ENCODE measurements at regions not wholly inside any gene's neighbourhood (a gene's known extent, or its start where the extent isn't known, plus 50 kb on each side); places are given as distances from the start of the nearest gene placed in this dataset.

DNA sequence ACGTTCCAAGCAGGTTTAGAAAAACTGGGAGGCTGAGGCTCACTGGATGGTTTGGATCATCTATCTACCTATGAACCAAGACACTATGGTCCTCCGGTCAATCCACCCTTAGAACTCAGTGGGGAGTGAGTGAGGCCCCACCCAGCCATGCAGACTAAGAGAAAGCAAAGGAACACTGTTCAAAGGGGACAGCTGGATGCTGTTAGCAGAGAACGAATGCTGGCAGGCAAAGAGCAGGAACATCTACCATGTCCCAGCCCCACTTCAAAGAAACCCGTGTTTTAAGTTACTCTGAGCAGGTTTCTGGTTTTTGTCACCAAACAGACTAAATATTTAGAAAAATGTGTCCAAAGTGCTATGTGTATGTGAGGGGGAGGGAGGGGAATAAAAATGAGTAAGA is 183.4 kb upstream of the XYLT1 start:
- H3K9ac ChIP-seq (ENCODE audit: low read depth, low read length): no peak overlapping the region
- H3K4me1 ChIP-seq (ENCODE audit: control insufficient read depth, insufficient read depth, low read length): peaks cover 25% of the 10 kb centered on the region
- no peak overlapping the region for H3K4me3 ChIP-seq (ENCODE audit: low read depth, low read length)
- no peaks in the 10 kb centered on the region for H3K27me3 ChIP-seq (ENCODE audit: control insufficient read depth, insufficient read depth, low read length)
- H3K27ac ChIP-seq (ENCODE audit: low read depth, low read length): no peak overlapping the region
- no peaks in the 10 kb centered on the region for H3K9me3 ChIP-seq (ENCODE audit: control insufficient read depth, insufficient read depth, low read length)
- H3K36me3 ChIP-seq (ENCODE audit: control insufficient read depth, insufficient read depth, low read length): no peaks in the 10 kb centered on the region

DNA sequence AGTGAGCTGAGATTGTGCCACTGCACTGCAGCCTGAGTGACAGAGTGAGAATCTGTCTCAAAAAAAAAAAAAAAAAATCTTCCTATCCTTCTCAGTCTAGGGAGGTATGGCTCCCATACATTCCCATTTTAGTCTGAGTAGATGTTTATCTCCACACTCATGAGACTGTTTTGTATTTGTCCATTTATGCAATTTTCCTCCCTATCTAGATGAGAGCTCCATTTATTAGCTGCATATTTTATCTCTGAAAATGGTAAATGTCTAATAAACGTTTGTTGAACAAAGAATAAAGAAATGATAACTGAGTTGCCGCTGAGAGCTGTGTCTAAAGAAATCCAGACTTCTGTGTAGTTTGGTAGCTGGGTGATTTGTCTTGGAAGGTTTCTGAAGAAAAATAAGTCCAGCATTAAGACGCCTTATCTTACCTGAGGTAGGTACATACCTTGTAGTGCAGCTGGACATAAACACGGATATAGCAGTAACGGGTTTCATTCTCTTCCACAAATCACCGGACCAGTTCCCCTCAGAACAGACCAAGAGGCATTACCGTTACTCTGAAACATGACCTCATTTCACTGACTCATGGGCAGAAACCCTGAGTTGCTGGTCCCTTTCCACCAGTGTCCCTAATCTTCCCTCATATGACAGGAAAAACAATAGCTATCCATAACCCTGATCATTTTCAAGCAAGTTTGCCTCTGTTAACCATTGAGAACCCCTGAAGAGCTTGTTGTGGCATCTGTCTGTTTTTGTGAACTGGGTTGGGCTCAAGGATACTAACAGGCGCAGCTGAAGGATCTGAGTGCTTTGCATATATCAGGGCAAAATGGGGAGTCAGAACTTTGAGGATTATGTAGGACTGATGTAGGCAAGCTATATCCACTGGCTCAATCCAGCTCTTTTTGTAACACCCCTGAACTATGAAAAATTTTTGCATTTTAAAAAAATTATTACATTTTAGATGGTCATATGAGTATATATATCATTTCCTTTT is 177.4 kb upstream of the XYLT1 start:
- Histone ChIP-seq H3K36me3 (ENCODE audit: control insufficient read depth, insufficient read depth, low read length) (no peaks in the 10 kb centered on the region), H3K9ac (ENCODE audit: low read depth, low read length) (no peak overlapping the region), H3K4me1 (ENCODE audit: control insufficient read depth, insufficient read depth, low read length) (no peaks in the 10 kb centered on the region), H3K4me3 (ENCODE audit: low read depth, low read length) (no peak overlapping the region), H3K27me3 (ENCODE audit: control insufficient read depth, insufficient read depth, low read length) (no peaks in the 10 kb centered on the region), H3K27ac (ENCODE audit: low read depth, low read length) (no peak overlapping the region), H3K9me3 (ENCODE audit: control insufficient read depth, insufficient read depth, low read length) (no peaks in the 10 kb centered on the region)

- Histone ChIP-seq H3K27ac (ENCODE audit: low read depth, low read length) (no peak overlapping the region), H3K9me3 (ENCODE audit: control insufficient read depth, insufficient read depth, low read length) (no peaks in the 10 kb centered on the region), H3K9ac (ENCODE audit: low read depth, low read length) (no peak overlapping the region), H3K4me3 (ENCODE audit: low read depth, low read length) (no peak overlapping the region), H3K36me3 (ENCODE audit: control insufficient read depth, insufficient read depth, low read length) (no peaks in the 10 kb centered on the region), H3K4me1 (ENCODE audit: control insufficient read depth, insufficient read depth, low read length) (no peaks in the 10 kb centered on the region), H3K27me3 (ENCODE audit: control insufficient read depth, insufficient read depth, low read length) (no peaks in the 10 kb centered on the region)
These were observed 173.2 kb upstream of the XYLT1 start for GRCh38 chr16:17643935-17644334.

- Histone ChIP-seq H3K4me1 (ENCODE audit: control insufficient read depth, insufficient read depth, low read length) (no peaks in the 10 kb centered on the region), H3K9ac (ENCODE audit: low read depth, low read length) (no peak overlapping the region), H3K27ac (ENCODE audit: low read depth, low read length) (no peak overlapping the region), H3K36me3 (ENCODE audit: control insufficient read depth, insufficient read depth, low read length) (no peaks in the 10 kb centered on the region), H3K9me3 (ENCODE audit: control insufficient read depth, insufficient read depth, low read length) (no peaks in the 10 kb centered on the region), H3K27me3 (ENCODE audit: control insufficient read depth, insufficient read depth, low read length) (no peaks in the 10 kb centered on the region), H3K4me3 (ENCODE audit: low read depth, low read length) (no peak overlapping the region)
These were observed 171.2 kb upstream of the XYLT1 start for GRCh38 chr16:17641990-17642389.

- H3K27ac ChIP-seq (ENCODE audit: low read depth, low read length): no peak overlapping the region
- no peaks in the 10 kb centered on the region for H3K9me3 ChIP-seq (ENCODE audit: control insufficient read depth, insufficient read depth, low read length)
- H3K27me3 ChIP-seq (ENCODE audit: control insufficient read depth, insufficient read depth, low read length): no peaks in the 10 kb centered on the region
- H3K4me3 ChIP-seq (ENCODE audit: low read depth, low read length): no peak overlapping the region
- H3K4me1 ChIP-seq (ENCODE audit: control insufficient read depth, insufficient read depth, low read length): no peaks in the 10 kb centered on the region
- H3K9ac ChIP-seq (ENCODE audit: low read depth, low read length): no peak overlapping the region
- H3K36me3 ChIP-seq (ENCODE audit: control insufficient read depth, insufficient read depth, low read length): no peaks in the 10 kb centered on the region
These were observed 167.4 kb upstream of the XYLT1 start for GRCh38 chr16:17638134-17638533.

GRCh38 chr16:17635183-17635582 is 164.4 kb upstream of the XYLT1 start:
- H3K27me3 ChIP-seq (ENCODE audit: control insufficient read depth, insufficient read depth, low read length): no peaks in the 10 kb centered on the region
- no peaks in the 10 kb centered on the region for H3K9me3 ChIP-seq (ENCODE audit: control insufficient read depth, insufficient read depth, low read length)
- no peaks in the 10 kb centered on the region for H3K4me1 ChIP-seq (ENCODE audit: control insufficient read depth, insufficient read depth, low read length)
- H3K9ac ChIP-seq (ENCODE audit: low read depth, low read length): no peak overlapping the region
- no peak overlapping the region for H3K4me3 ChIP-seq (ENCODE audit: low read depth, low read length)
- no peaks in the 10 kb centered on the region for H3K36me3 ChIP-seq (ENCODE audit: control insufficient read depth, insufficient read depth, low read length)
- no peak overlapping the region for H3K27ac ChIP-seq (ENCODE audit: low read depth, low read length)

DNA sequence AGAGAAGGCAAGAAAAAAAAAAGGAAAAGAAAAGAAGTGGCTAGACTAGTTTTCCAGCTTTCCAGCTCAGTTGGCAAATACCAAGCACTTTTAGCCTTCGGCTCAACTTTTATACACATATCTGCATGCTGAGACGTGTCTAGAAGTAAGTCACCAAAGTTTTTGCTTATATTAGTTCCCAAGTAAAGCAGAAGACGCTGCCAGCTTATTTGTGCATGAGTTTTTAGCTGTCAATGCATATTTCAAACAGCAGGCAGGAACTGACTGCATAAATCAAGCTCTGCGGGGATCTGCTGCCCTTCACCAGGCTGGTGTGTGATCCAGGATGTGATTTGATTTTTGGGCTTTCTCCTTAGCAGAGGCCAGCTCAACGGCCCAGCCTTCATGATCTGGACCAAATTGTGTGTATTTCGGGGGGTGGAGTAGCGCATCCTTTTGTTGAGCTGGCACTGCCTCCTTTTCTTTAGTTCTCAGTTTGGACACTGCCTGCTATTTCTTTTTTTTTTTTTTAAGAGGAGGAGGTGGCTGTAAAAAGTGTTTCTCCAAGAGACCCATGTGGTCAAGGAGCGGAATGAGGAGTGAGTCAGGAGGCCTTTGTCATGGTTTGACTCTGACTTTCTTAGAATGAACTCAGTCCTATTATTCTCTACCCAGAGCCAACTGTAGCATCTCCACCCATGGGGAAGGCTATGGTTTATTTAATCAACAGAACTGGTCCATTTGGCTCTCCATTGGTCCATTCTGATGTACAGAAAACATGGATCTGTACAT is 162.6 kb upstream of the XYLT1 start:
- Histone ChIP-seq H3K9ac (ENCODE audit: low read depth, low read length) (no peak overlapping the region), H3K4me1 (ENCODE audit: control insufficient read depth, insufficient read depth, low read length) (no peaks in the 10 kb centered on the region), H3K27ac (ENCODE audit: low read depth, low read length) (no peak overlapping the region), H3K4me3 (ENCODE audit: low read depth, low read length) (no peak overlapping the region), H3K9me3 (ENCODE audit: control insufficient read depth, insufficient read depth, low read length) (no peaks in the 10 kb centered on the region), H3K36me3 (ENCODE audit: control insufficient read depth, insufficient read depth, low read length) (no peaks in the 10 kb centered on the region), H3K27me3 (ENCODE audit: control insufficient read depth, insufficient read depth, low read length) (no peaks in the 10 kb centered on the region)

GRCh38 chr16:17632667-17633066 is 161.9 kb upstream of the XYLT1 start:
- no peaks in the 10 kb centered on the region for H3K9me3 ChIP-seq (ENCODE audit: control insufficient read depth, insufficient read depth, low read length)
- H3K36me3 ChIP-seq (ENCODE audit: control insufficient read depth, insufficient read depth, low read length): no peaks in the 10 kb centered on the region
- no peak overlapping the region for H3K4me3 ChIP-seq (ENCODE audit: low read depth, low read length)

GRCh38 chr16:17629936-17630335 is 159.2 kb upstream of the XYLT1 start:
- no peaks in the 10 kb centered on the region for H3K27me3 ChIP-seq (ENCODE audit: control insufficient read depth, insufficient read depth, low read length)
- H3K27ac ChIP-seq (ENCODE audit: low read depth, low read length): no peak overlapping the region
- H3K36me3 ChIP-seq (ENCODE audit: control insufficient read depth, insufficient read depth, low read length): no peaks in the 10 kb centered on the region
- no peak overlapping the region for H3K9ac ChIP-seq (ENCODE audit: low read depth, low read length)
- no peaks in the 10 kb centered on the region for H3K4me1 ChIP-seq (ENCODE audit: control insufficient read depth, insufficient read depth, low read length)
- no peak overlapping the region for H3K4me3 ChIP-seq (ENCODE audit: low read depth, low read length)
- no peaks in the 10 kb centered on the region; the same call in 1 of the 2 replicates for H3K9me3 ChIP-seq (ENCODE audit: control insufficient read depth, insufficient read depth, low read length)

More at GRCh38 chr16:17632667-17633066, 161.9 kb upstream of the XYLT1 start:
- no peaks in the 10 kb centered on the region for H3K4me1 ChIP-seq (ENCODE audit: control insufficient read depth, insufficient read depth, low read length)
- no peak overlapping the region for H3K9ac ChIP-seq (ENCODE audit: low read depth, low read length)
- H3K27ac ChIP-seq (ENCODE audit: low read depth, low read length): no peak overlapping the region
- H3K27me3 ChIP-seq (ENCODE audit: control insufficient read depth, insufficient read depth, low read length): no peaks in the 10 kb centered on the region

- Histone ChIP-seq H3K9ac (ENCODE audit: low read depth, low read length) (no peak overlapping the region), H3K27me3 (ENCODE audit: control insufficient read depth, insufficient read depth, low read length) (no peaks in the 10 kb centered on the region), H3K36me3 (ENCODE audit: control insufficient read depth, insufficient read depth, low read length) (no peaks in the 10 kb centered on the region), H3K27ac (ENCODE audit: low read depth, low read length) (no peak overlapping the region), H3K4me1 (ENCODE audit: control insufficient read depth, insufficient read depth, low read length) (no peaks in the 10 kb centered on the region), H3K9me3 (ENCODE audit: control insufficient read depth, insufficient read depth, low read length) (no peaks in the 10 kb centered on the region; the same call in 1 of the 2 replicates), H3K4me3 (ENCODE audit: low read depth, low read length) (no peak overlapping the region)
These were observed 158.2 kb upstream of the XYLT1 start for GRCh38 chr16:17628983-17629382.

- H3K36me3 ChIP-seq (ENCODE audit: control insufficient read depth, insufficient read depth, low read length): no peaks in the 10 kb centered on the region
- H3K9ac ChIP-seq (ENCODE audit: low read depth, low read length): no peak overlapping the region
- H3K4me1 ChIP-seq (ENCODE audit: control insufficient read depth, insufficient read depth, low read length): peaks cover 4% of the 10 kb centered on the region; the same call in 1 of the 2 replicates
- no peak overlapping the region for H3K27ac ChIP-seq (ENCODE audit: low read depth, low read length)
- no peaks in the 10 kb centered on the region for H3K27me3 ChIP-seq (ENCODE audit: control insufficient read depth, insufficient read depth, low read length)
- no peaks in the 10 kb centered on the region for H3K9me3 ChIP-seq (ENCODE audit: control insufficient read depth, insufficient read depth, low read length)
- H3K4me3 ChIP-seq (ENCODE audit: low read depth, low read length): no peak overlapping the region
These were observed 151.6 kb upstream of the XYLT1 start for GRCh38 chr16:17622366-17622765.

Measured in HUES48 (cell line).